Progenitor cell of endocrine pancreas (in vitro differentiated cells): ENCODE measurements at regions not wholly inside any gene's neighbourhood (a gene's known extent, or its start where the extent isn't known, plus 50 kb on each side); places are given as distances from the start of the nearest gene placed in this dataset.
A peak's percentile ranks its signal among the peaks of the same experiment; 100 is the strongest.

Experiments used
- DNase-seq: peaks from one replicate; pipeline ENCODE4 v3.0.0; 2021; ENCODE audit warnings: low spot score; ENCODE audit not compliant: unreplicated experiment
- H3K27ac Mint-ChIP-seq: 2 replicates; pipeline ENCODE4 v1.8.0; 2021; ENCODE audit warnings: mild to moderate bottlenecking, moderate library complexity, mixed read lengths
- H3K27me3 Mint-ChIP-seq: 2 replicates; pipeline ENCODE4 v1.8.0; 2021; ENCODE audit warnings: mixed read lengths
- H3K36me3 Mint-ChIP-seq: 2 replicates; pipeline ENCODE4 v1.8.0; 2022; ENCODE audit warnings: mixed read lengths; ENCODE audit not compliant: insufficient read depth
- H3K4me1 Mint-ChIP-seq: 2 replicates; pipeline ENCODE4 v1.8.0; 2021; ENCODE audit warnings: low read depth, mixed read lengths
- H3K4me3 Mint-ChIP-seq: 2 replicates; pipeline ENCODE4 v1.8.0; 2021; ENCODE audit warnings: low read depth, mild to moderate bottlenecking, moderate library complexity, mixed read lengths
- H3K9me3 Mint-ChIP-seq: 2 replicates; pipeline ENCODE4 v1.8.0; 2021; ENCODE audit warnings: low read depth, mixed read lengths
- TF ChIP-seq, protein P1 (sequence below): fragments of 200-600 bp; sonication (generic); IDR thresholded peaks from one replicate; pipeline ENCODE4 v1.5.0; 2021; ENCODE audit warnings: antibody characterized with exemption, mild to moderate bottlenecking; ENCODE audit not compliant: unreplicated experiment

DNA sequence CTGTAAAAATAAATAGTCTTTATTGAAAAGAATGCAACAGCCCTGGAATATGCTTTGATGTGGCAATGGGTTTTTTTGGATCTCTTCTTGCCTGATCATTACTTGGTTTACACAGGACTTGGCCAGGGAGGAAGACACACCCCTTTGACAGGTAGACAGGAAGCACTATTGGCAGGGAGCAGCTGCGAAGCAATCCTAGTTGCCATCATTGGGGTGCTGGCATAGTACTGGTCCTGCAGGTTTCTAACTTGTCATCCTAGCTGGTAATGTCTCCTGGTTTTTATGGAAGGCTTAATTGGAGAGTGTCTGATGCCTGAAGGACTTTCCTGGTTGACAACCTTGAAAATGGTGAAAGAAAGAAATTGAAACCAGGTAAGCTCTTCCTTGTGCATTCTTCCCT lies 71.2 kb upstream of the CCN6 start:
- TF ChIP-seq, protein P1, sequence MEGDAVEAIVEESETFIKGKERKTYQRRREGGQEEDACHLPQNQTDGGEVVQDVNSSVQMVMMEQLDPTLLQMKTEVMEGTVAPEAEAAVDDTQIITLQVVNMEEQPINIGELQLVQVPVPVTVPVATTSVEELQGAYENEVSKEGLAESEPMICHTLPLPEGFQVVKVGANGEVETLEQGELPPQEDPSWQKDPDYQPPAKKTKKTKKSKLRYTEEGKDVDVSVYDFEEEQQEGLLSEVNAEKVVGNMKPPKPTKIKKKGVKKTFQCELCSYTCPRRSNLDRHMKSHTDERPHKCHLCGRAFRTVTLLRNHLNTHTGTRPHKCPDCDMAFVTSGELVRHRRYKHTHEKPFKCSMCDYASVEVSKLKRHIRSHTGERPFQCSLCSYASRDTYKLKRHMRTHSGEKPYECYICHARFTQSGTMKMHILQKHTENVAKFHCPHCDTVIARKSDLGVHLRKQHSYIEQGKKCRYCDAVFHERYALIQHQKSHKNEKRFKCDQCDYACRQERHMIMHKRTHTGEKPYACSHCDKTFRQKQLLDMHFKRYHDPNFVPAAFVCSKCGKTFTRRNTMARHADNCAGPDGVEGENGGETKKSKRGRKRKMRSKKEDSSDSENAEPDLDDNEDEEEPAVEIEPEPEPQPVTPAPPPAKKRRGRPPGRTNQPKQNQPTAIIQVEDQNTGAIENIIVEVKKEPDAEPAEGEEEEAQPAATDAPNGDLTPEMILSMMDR: no peak
- Mint-ChIP-seq H3K27me3 (peaks cover 5% of the 10 kb centered on the region), H3K36me3 (peaks cover 4% of the 10 kb centered on the region), H3K4me1 (peaks cover 22% of the 10 kb centered on the region), H3K9me3 (peaks cover 3% of the 10 kb centered on the region), H3K4me3 (no peak overlapping the region), H3K27ac (no peak overlapping the region)
- no peak for DNase-seq

DNA sequence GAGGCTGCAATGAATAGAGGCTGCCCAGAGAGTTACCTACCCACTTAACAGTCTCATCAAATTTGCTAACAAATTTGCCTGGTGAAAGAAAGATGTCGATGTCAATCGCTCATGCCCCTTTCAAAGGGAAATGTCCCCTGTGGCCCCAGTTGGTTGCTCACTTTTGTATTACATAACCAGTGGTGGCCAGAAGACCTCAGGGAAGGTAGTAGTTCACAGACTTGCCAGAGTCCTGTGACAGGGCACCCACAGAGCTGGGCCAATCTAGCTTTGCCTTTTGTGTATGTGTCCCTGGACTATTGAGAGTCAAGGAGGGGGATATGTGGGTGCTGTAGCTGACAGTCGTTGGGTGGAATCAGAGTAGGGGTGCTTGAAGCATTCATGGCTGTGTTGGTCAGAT lies 70.7 kb upstream of the CCN6 start:
- H3K9me3 Mint-ChIP-seq: peaks cover 3% of the 10 kb centered on the region
- TF ChIP-seq, protein P1: no peak
- DNase-seq: no peak
- H3K27me3 Mint-ChIP-seq: peaks cover 5% of the 10 kb centered on the region
- peaks cover 22% of the 10 kb centered on the region for H3K4me1 Mint-ChIP-seq
- no peak overlapping the region for H3K27ac Mint-ChIP-seq
- no peak overlapping the region for H3K4me3 Mint-ChIP-seq
- H3K36me3 Mint-ChIP-seq: peaks cover 4% of the 10 kb centered on the region

DNA sequence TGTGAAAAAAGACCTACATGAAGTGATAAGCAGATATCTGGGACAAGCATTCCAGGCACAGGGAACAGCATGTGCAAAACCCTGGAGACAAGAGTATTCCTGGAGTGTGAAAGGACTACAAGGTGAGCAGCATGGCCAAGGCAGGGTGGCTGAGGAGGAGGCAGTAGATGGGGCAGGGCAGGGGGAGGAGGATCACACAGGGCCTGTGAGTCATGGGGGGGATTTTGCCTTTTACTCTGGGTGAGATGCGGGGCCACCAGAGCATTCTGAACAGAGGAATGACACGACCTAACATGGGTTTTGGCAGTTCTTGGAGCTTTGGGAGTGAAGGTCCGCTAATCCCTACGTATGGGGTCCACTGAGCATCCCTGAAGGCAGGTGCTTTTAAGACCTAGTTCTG lies 69.8 kb upstream of the CCN6 start:
- Mint-ChIP-seq H3K27me3 (peaks cover 5% of the 10 kb centered on the region), H3K36me3 (peaks cover 4% of the 10 kb centered on the region), H3K9me3 (peaks cover 3% of the 10 kb centered on the region), H3K27ac (no peak overlapping the region), H3K4me1 (peaks cover 21% of the 10 kb centered on the region), H3K4me3 (no peak overlapping the region)
- DNase-seq: no peak
- TF ChIP-seq, protein P1: no peak

DNA sequence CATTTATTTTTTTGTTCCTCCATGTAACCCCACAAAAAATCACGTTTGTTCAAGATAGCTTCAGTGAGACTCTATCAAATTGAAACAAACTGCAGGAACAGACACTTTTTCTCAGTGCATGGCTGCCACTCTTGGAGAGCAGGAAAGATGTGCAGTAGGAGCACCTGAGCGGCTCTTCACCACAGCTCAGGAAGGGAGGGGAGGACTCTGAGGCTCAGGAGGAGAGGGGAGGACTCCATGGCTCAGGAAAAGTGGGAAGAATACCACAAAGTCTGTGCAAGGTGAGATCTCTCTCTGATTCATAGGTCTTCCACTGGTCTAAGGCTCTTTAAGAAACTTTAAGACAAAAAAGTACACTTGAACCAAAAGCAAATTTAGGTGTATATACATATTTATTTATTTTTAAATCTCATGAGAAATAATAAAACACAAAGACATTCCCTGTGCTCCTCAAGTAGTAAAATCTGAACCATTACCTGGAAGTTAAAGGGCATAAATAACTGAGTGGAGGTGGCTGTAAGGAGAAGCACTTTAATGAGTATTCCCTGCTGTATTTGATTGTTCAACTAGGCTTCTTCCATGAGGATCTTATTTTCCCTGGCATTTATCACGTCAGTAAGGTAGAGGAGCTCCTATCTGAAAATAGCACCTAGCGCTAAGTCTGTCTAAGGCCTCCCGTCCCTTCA lies 69.2 kb upstream of the CCN6 start:
- Mint-ChIP-seq H3K4me3 (no peak overlapping the region), H3K4me1 (peaks cover 21% of the 10 kb centered on the region), H3K27ac (peak overlapping the region; percentile 91), H3K9me3 (peaks cover 3% of the 10 kb centered on the region), H3K27me3 (peaks cover 2% of the 10 kb centered on the region), H3K36me3 (peaks cover 4% of the 10 kb centered on the region)
- TF ChIP-seq, protein P1: no peak
- DNase-seq: no peak

DNA sequence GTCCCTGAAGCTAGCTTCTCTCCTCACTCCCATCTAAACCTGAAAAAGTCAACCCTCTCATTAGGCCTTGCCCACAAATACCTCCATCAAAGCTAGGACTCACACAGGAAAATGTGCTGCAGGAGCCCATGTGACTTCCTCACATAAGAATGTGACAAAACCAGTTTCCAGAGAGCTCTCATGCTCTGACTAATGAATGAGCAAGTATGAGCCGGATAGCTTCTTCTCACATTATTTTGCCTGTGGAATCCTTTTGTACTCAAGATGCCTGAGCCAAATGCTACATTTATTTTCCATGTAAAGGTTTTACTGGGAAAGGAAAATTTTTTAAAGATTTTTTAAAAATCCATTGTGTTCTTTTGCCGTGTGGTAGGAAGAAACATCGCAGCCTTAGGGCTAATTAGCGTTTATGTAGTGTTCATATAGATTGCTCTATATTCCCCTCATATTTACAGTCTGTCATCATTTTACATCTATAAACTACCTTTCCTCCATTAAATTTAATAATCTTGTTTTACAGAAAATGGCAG lies 68.6 kb upstream of the CCN6 start:
- TF ChIP-seq, protein P1: peak; percentile 19
- peaks cover 4% of the 10 kb centered on the region for H3K36me3 Mint-ChIP-seq
- H3K4me1 Mint-ChIP-seq: peaks cover 21% of the 10 kb centered on the region
- no peaks in the 10 kb centered on the region for H3K27me3 Mint-ChIP-seq
- H3K4me3 Mint-ChIP-seq: no peak overlapping the region
- H3K27ac Mint-ChIP-seq: peak overlapping the region; percentile 91
- DNase-seq: peak; percentile 17
- H3K9me3 Mint-ChIP-seq: peaks cover 3% of the 10 kb centered on the region
